ENCODE measurements at regions not wholly inside any gene's neighbourhood (a gene's known extent, or its start where the extent isn't known, plus 50 kb on each side); places are given as distances from the start of the nearest gene placed in this dataset.

DNA sequence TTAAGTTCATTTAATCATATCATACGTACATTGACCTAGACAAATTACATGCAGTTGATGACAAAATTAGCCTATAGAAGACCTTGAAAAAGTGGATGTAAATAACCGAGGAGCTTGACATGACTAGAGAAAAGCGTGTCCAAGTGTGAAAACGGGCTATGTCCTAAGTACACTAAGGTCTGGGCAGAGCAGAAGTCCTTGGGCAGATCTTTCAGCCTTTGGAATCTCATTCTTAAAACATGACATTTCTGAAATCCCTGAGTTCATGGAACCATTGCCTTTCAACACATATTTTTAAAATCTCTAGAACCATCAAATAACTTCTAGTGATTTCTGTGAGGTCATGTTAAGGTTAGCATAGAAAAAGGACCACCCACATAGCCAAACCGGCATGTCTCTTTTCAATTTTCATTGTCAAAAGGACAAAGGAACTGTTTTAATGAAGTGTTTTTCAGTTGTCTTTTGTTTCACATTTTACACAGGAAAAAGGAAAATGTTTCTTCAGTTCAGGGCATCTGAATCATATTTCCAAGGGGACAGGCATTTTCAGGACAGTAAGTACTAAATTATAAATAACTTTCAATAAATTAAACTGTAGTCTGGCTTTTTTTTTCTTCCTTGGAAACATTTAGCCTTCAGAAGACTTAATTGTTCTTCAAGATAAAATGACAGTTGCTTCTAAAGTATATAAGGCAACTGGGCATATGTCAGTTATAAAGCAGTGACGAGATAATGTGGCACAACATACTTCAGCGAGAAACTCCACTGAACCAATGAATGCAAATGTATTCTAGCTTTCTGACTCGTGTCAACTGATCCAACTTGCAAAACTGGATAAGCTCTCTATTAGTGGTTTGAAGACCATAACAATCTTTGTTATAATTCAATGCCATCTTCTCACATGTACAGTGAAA, 416.8 kb downstream of the NFIB start:
- DNase-seq: no peak

DNA sequence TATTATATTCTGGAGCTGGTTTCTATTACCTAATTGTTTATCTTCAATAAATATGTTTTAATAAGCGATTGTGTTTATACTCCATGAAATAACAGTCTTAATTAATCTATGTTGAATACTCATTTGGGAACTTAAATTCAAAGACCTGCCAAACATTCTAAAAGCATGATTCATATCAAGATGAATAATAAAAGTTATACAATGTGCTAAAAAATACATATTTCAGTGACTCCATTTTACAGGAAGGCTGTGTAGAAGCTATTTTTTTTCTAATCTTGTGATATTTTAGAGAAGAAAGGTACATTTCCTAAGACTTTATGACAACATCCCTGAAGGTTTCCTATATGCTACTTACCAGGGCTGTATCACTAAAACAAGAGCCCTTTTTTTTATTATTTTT, 417.9 kb downstream of the NFIB start:
- DNase-seq: no peak

DNA sequence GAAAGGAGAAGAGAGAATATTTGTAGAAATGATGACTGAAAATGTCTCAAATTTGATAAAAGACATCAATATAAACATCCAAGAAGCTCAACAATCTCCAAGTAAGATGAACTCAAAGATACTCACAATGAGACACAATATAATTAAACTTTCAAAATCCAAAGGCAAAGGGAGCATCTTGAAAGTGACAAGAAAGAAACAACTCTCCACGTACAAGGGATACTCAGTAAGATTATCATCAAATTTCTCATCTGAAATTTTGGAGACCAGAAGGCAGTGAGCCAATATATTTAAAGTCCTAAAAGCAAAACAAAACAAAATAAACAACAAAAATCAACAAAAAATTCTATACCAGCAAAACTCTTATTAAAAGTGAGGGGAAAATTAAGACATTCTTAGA, 428.7 kb downstream of the NFIB start:
- DNase-seq: no peak

DNA sequence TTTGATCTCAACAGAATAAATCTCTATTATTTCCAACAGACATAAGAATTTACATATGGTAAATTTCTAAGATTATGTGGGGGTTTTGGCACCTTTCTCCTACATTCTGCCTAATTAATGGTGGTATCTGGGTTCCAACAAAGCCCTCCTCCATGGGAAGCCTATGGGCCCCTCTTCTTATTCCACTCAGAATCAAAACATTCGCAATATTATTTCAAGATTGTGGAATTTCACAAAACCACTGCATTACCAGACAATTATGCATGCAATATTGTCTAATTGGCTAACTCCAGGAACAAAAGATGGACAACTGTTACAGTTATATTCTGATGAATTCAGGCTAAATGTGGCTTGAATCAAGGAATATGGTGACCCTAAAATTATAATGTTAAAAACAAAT, 434.0 kb downstream of the NFIB start:
- peak; percentile 20 for DNase-seq

DNA sequence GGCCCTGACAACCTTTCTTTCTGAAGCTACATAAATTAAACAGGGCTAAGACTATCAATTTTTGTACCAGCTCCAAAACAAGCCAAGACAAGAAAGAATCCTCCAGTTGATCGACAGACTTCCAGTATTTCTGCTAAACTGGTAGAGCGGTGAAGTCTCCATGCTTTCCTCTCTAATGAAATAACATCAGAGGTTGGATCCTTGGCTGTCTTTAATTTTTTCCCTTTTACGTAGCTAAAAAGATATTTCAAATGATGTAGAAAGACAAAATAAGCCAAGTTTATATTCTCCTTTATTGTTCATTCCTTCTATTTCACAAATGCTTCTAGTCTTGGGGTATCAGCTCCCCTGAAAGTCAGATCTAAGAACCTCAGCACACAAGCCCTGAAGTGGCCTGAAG, 434.9 kb downstream of the NFIB start:
- no peak for DNase-seq

DNA sequence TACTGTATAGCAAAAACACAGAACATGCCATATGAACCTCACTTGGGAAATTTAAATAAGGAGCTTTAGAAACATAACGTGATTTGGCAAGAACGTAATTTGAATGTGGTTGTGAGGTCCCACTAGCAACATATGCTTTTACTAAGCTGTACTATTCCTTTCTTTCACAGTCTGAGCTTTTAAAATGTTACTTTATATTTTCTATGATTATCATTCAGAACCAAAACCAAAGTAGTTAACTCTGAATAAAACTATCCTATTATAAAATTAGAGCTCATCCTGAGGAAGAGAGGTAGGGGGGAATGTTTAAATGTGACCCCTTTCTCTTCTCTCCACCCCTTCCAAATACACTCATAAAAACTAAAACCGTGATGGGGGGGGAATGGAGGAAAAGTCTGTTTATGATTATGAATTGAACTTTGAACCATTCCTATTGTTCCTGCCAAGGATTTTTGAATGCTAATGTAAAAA, 435.7 kb downstream of the NFIB start:
- DNase-seq: no peak

DNA sequence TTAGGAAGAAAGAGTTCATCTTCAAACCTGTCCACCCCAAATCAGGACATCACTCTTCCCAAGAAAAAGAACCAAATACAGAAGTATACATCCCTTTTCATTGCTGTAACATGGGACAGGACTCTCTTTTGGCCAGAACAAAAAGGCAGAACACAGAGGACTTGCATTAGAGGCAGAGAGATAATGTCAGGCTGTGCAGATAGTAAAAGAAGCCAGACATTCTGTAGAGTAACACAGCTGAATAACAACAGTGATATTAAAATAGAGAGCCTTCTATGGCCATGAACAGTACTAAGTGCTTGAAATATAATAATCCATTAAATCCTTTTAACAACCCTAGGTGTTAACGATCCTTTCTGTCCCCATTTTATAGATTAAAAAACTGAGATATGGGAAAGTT, 437.2 kb downstream of the NFIB start:
- no peak for DNase-seq

DNA sequence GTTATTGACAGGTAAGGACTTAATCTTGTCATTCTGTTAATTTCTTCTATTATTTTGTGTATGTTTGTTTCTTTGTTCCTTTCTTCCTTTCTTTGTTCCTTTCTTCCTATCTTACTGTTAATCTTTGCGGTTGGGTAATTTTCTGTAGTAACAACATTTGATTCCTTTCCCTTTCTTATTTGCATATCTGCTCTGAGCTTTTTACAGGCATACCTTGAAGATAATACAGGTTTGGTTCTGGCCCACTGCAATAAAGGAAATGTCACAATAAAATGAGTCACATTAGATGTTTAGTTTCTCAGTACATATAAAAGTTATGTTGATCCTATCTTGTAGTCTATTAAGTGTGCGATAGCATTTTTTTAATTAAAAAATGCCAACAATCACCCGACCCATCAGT, 440.7 kb downstream of the NFIB start:
- DNase-seq: no peak

DNA sequence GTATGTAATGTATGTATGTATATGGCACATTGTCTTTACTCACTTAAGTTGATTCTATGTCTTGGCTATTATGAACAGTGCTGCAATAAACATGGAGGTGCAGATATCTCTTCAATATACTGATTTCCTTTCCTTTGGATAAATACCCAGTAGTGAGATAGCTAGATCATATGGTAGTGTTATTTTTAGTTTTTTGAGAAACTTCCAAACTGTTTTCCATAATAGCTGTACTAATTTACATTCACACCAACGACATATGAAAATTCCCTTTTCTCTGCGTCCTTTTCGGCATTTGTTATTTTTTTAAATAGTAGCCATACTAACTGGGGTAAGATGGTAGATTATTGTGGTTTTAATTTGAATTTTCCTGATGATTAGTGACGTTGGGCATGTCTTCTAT, 445.6 kb downstream of the NFIB start:
- DNase-seq: no peak

DNA sequence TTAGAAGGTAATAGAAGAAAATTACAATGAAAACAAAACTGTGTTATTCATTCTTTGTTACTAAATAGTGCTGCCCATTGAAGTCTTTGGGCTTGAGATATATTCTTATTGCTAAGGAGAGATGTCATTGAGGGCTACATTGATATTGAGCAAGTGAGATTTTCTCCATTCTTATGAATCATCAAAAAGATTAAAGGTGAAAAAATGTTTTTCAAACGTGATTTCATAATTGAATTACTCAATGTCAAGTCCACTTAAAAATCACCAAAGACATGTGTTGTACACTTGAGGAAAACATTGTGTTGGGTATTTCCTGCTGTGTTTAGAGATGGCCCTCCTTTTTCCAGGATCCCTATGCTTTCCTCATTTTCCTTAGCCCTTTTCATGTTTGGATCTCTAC, 448.1 kb downstream of the NFIB start:
- DNase-seq: no peak

DNA sequence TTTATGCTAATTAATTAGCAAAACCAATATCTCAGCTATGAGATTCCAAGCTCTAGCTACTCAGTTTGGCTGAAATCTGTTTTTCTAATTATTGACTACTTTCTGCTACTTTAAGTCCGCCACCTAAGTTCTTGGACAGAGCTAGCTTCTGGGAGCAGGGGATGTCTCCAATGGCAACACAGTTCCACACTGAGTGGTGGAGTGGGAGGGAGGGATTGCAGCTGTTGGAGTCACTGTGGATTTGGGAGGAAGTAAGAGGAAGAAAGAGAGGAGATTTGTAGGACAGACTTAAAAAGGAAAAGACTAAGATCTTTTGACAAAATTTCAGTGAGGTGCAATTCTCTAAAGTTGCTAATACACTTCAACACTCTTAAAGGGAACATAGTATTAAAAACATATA, 450.8 kb downstream of the NFIB start:
- no peak for DNase-seq

DNA sequence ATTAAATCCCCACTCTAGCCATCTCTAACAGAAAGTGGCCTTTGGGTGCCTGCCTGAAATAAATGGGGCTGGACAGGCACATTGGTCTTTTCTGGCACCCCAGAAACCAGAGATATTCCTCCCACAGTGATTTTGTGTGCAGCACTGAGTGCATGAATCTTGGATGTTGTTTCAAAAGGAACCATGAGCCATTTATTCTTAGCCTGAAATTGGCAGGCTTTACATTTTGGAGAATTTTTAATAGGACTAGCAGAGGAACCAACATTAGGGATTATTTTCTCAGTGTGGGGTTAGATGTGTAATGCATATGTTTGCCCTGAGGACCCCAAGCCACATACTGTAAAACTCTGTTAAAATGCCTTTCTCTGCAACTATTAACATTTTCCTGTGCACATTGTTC, 451.3 kb downstream of the NFIB start:
- no peak for DNase-seq

DNA sequence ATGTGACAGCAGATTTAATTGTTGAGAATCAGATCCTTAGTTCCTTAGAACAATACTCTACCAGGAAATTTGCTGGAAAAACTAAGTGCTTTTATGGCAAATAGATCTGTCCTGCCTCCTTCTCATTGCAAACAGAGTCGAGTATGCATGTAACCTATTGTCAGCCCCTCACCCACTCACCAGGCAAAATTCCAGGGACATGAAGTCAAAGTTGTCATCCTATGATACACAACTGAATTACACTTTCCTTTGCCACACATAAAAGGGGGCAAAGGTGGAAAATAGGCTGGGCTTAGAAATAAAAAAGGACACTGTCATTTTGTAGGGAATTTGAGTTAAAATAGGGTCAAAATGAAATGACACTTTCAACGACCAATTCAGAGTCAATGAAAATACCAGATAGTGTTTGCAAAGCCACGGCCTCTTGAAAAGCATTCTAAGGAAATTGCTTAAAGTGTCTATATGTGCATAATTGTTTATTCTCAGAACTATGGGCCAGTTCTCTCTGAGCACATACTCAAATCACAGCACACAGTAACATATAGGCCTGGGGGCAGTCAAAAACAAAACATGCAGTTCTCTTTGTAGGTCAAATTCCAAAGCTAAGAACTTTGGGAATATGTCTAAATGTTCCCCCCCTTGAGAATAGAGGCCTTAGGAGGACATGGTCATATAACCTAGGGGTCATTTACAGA, 452.8 kb downstream of the NFIB start:
- DNase-seq: no peak

DNA sequence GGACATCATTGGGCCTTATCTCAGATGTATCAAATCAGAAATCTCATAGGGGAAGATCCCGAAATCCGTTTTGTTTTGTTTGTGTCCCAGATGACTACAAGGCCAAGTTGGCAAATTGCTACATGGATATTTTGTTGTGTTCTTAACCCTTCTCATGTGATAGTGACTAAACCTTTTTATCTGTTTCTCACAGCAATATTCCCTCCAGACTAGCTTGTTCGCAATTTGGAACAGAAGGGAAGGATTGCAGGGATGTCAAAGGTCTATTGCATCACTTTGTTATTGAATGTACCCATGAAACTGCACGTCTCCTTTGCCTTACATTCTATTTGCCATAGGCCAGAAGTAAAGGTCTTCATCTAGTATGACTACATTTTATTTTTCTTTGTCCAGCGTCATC, 453.9 kb downstream of the NFIB start:
- no peak for DNase-seq

DNA sequence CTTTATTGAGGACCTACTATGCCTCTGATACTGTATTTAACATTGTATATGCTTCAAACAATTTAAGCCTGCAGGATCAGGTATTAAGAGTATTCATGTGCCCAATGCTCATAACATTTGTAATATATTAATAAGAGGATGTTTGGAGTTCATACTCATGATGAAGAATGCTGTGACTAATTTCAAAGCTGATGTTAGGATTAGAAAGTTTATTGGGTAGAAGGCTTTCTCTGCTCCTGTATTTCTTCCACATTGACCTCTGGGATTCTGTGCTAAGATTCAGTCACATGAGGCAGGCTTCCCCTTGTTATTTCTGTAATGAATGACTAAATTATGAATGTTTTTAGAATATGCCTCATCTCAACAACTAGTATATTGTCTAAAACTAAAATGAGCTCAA, 456.4 kb downstream of the NFIB start:
- peak; percentile 38 for DNase-seq

DNA sequence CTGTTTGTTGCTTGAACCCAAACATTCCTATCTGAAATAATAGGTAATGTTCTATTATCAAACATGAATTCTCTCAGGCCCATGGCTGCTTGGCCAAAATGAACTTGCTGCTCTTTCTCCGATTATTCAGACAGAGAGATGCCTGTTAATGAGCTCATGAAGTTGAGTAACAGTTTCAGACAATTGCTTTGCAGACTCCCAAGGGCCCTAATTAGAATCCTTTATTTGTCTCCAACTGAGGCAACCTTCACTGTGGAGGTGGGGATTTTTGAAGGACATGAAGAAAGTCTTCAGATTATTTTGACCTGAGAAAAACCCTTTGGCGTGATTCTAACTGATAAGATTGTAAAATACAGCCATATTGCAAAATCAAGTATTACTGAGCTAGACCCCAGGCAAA, 466.7 kb downstream of the NFIB start:
- DNase-seq: no peak

DNA sequence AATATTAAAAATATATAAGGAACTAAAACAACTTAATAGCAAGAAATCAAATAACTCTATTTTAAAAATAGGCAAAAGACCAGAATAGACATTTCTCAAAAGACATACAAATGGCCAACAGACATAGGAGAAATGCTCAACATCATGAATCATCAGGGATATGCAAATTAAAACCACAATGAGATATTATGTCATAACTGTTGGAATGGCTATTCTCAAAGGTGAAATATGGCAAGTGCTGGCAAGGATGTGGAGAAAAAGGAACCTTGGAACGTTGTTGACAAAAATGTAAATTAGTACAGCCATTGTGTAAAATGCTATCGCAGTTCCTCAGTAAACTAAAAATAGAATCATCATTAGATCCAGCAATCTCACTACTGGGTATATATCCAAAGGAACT, 468.5 kb downstream of the NFIB start:
- DNase-seq: peak; percentile 41

DNA sequence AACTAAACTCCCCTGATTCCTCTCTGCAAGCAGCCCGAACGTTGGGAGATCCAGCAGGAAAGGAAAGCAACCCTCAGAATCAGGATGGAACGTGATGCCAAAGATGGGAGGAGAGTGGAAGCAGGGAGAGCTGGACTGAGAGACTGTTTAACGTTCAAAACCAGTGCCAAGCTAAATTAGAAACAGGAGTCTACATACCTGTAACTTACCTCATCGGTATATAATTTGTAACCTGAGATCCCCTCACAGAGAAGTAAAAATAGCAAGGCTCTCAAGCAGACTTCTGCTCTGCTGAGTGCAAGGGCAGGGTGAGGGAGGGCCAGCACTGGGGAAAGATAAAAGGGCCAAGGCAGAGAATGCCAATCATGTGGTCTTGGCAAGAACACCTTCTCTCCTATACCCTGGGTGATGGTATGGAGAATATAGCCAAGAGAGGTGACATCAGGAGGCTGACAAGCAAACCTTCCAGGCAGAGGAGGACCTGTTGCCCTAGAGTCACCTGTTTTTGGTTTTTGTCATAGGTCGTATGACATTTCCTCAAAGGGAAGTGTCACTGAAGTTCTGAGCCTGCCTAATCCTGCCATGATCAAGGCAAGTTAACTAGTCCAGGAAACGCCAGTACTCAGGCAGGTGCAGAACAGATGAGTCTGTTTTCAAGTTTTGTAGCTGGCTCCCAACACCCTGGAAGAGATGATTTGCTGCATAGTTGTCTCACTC, 472.0 kb downstream of the NFIB start:
- no peak for DNase-seq

DNA sequence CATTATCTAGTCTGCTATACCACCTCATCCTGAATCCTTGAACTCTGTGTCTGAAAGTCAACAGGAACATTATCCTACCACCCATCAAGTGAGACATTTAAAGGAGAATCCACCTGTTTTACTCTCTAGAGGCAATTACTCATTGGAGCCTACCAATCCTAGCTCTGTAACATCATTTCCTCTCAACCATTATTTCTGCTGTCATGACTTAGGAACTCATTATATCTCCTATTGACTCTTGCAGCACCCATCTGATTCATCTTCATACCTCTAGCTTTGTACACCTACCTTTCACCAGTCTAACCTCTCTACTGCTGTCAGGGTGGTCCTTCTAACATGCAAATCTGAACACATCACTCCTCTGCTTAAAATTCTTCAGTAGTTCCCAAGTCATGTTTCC, 481.5 kb downstream of the NFIB start:
- no peak for DNase-seq

DNA sequence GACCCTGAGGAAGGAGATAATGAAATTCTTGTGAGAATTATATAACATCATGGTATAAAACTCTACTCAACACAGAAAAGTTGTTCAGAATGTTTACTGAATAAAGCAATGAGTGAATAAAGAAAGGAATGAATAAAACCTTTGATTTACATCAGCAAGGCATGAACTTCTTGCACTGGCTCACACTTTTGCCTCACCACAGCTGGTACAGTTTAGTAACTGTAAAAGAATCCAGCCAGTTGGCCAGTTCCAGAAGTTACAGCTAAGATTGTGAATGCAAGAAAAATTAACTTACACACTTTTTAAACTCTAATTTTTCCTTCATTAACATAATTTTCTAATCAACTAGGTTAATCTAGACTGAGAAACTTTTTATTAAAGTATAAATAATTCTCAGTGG, 490.9 kb downstream of the NFIB start:
- no peak for DNase-seq

DNA sequence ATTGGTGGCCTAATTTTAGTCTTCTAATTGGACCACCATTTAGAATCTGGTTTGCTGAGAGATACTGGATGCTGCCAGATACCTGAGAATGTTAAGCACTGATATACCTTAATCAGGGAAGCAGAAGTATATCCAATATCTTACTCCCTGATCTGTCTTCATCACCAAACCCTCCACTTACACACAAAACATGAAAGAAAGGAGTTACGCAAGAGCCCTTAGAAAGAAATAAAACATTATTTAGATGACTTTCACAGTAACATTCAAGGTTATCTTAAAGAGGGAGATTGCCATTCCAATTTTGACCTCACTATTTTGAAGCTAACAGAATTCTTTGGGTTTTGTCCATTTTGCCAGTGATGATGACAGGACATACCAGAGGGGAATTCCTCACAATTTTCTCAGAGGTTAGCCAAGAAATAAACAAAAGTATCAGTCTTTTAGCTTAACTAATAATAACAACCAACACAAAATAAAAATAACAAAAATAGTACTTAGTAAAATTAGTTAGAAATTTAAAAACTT, 496.1 kb downstream of the NFIB start:
- DNase-seq: no peak

DNA sequence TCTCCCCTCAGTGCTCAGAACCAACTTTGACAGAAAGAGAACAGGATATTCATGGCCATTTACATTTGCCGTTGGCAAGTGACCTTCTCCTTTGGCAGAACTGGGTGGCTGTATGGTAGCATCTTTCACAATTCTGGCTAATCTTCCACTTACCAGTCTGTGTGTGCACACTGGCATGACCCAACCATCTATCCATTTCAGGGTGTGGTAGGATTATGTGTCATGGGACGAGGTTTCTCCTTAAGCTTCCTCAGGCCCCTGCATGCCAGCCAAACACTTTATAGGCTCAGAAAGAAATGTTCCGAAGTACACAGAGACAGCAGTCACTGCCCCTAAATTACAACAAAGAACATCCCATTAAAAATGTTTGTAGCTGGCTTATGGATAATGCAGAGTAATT, 497.1 kb downstream of the NFIB start:
- DNase-seq: no peak
